ENCODE measurements at regions not wholly inside any gene's neighbourhood (a gene's known extent, or its start where the extent isn't known, plus 50 kb on each side); places are given as distances from the start of the nearest gene placed in this dataset.

GRCh38 chr12:131482199-131482598 is 228.7 kb upstream of the SFSWAP start:
- Histone ChIP-seq H4K20me1 (ENCODE audit: insufficient read depth, low read length) (no peaks in the 10 kb centered on the region), H2AFZ (ENCODE audit: low read length) (no peak overlapping the region), H3K4me1 (ENCODE audit: insufficient read depth, low read length) (no peaks in the 10 kb centered on the region), H3K4me3 (ENCODE audit: insufficient read depth, low read length) (no peak overlapping the region), H3K4me2 (ENCODE audit: insufficient read depth, low read length) (no peak overlapping the region), H3K36me3 (ENCODE audit: insufficient read depth, low read length) (no peaks in the 10 kb centered on the region), H3K27me3 (ENCODE audit: insufficient read depth, low read length) (no peaks in the 10 kb centered on the region), H3K79me2 (ENCODE audit: insufficient read depth, low read length) (no peaks in the 10 kb centered on the region), H3K9me3 (ENCODE audit: low read depth, low read length) (no peaks in the 10 kb centered on the region), H3K27ac (ENCODE audit: low read depth, low read length) (no peak overlapping the region)
- no peak for DNase-seq (ENCODE audit: insufficient read length, low spot score, missing footprints)
- TF ChIP-seq CTCF (IDR thresholded peaks at IDR 0.05; ENCODE audit: extremely low read depth, low read depth, low read length) = no peak

- H3K4me2 ChIP-seq (ENCODE audit: insufficient read depth, low read length) = no peak overlapping the region
- no peak overlapping the region for H3K27ac ChIP-seq (ENCODE audit: low read depth, low read length)
- no peak overlapping the region for H3K4me3 ChIP-seq (ENCODE audit: insufficient read depth, low read length)
- TF ChIP-seq CTCF (IDR thresholded peaks at IDR 0.05; ENCODE audit: extremely low read depth, low read depth, low read length) = no peak
- no peak for DNase-seq (ENCODE audit: insufficient read length, low spot score, missing footprints)
- no peaks in the 10 kb centered on the region for H4K20me1 ChIP-seq (ENCODE audit: insufficient read depth, low read length)
- H3K36me3 ChIP-seq (ENCODE audit: insufficient read depth, low read length) = no peaks in the 10 kb centered on the region
- H3K4me1 ChIP-seq (ENCODE audit: insufficient read depth, low read length) = no peaks in the 10 kb centered on the region
- no peaks in the 10 kb centered on the region for H3K27me3 ChIP-seq (ENCODE audit: insufficient read depth, low read length)
- H3K9me3 ChIP-seq (ENCODE audit: low read depth, low read length) = no peaks in the 10 kb centered on the region
- no peaks in the 10 kb centered on the region for H3K79me2 ChIP-seq (ENCODE audit: insufficient read depth, low read length)
- H2AFZ ChIP-seq (ENCODE audit: low read length) = no peak overlapping the region
These were observed 228.2 kb upstream of the SFSWAP start for GRCh38 chr12:131482686-131483085.

- H3K36me3 ChIP-seq (ENCODE audit: insufficient read depth, low read length) = no peaks in the 10 kb centered on the region
- H3K27me3 ChIP-seq (ENCODE audit: insufficient read depth, low read length) = no peaks in the 10 kb centered on the region
- no peak overlapping the region for H3K27ac ChIP-seq (ENCODE audit: low read depth, low read length)
- H3K9me3 ChIP-seq (ENCODE audit: low read depth, low read length) = no peaks in the 10 kb centered on the region
- H3K4me2 ChIP-seq (ENCODE audit: insufficient read depth, low read length) = no peak overlapping the region
- no peaks in the 10 kb centered on the region for H3K4me1 ChIP-seq (ENCODE audit: insufficient read depth, low read length)
- no peak for TF ChIP-seq CTCF (IDR thresholded peaks at IDR 0.05; ENCODE audit: extremely low read depth, low read depth, low read length)
- no peak overlapping the region for H3K4me3 ChIP-seq (ENCODE audit: insufficient read depth, low read length)
- no peak for DNase-seq (ENCODE audit: insufficient read length, low spot score, missing footprints)
- no peaks in the 10 kb centered on the region for H3K79me2 ChIP-seq (ENCODE audit: insufficient read depth, low read length)
- H2AFZ ChIP-seq (ENCODE audit: low read length) = no peak overlapping the region
- no peaks in the 10 kb centered on the region for H4K20me1 ChIP-seq (ENCODE audit: insufficient read depth, low read length)
These were observed 224.2 kb upstream of the SFSWAP start for GRCh38 chr12:131486451-131487230.

- Histone ChIP-seq H3K4me1 (ENCODE audit: insufficient read depth, low read length) (no peaks in the 10 kb centered on the region), H3K4me3 (ENCODE audit: insufficient read depth, low read length) (no peak overlapping the region), H3K9me3 (ENCODE audit: low read depth, low read length) (no peaks in the 10 kb centered on the region), H3K27me3 (ENCODE audit: insufficient read depth, low read length) (no peaks in the 10 kb centered on the region), H2AFZ (ENCODE audit: low read length) (no peak overlapping the region), H3K36me3 (ENCODE audit: insufficient read depth, low read length) (no peaks in the 10 kb centered on the region), H4K20me1 (ENCODE audit: insufficient read depth, low read length) (no peaks in the 10 kb centered on the region), H3K4me2 (ENCODE audit: insufficient read depth, low read length) (no peak overlapping the region), H3K79me2 (ENCODE audit: insufficient read depth, low read length) (no peaks in the 10 kb centered on the region), H3K27ac (ENCODE audit: low read depth, low read length) (no peak overlapping the region)
- no peak for DNase-seq (ENCODE audit: insufficient read length, low spot score, missing footprints)
- no peak for TF ChIP-seq CTCF (IDR thresholded peaks at IDR 0.05; ENCODE audit: extremely low read depth, low read depth, low read length)
These were observed 223.3 kb upstream of the SFSWAP start for GRCh38 chr12:131487388-131488124.

All from osteoblast (primary cell).